ENCODE measurements at regions not wholly inside any gene's neighbourhood (a gene's known extent, or its start where the extent isn't known, plus 50 kb on each side); places are given as distances from the start of the nearest gene placed in this dataset.
"Not testable (repeated sequence)": the region's sequence is repeated elsewhere in the genome, so short reads cannot be mapped to it uniquely, and the experiment has no call there.

DNA sequence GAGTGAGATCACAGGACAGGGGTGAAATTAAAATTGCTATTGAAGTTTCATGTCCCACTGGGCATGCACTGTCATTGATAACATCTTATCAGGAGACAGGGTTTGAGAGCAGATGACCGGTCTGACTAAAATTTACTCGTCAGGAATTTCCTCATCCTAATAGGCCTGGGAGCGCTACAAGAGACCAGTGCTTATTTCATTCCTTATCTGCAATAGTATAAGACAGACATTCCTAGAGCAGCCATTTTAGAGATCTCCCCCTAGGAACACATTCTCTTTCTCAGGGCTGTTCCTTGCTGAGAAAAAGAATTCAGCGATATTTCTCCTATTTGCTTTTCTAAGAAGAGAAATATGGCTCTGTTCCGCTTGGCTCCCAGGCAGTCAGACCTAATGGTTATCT, 181.4 kb upstream of the ETV3 start:
- Mint-ChIP-seq H3K27ac (ENCODE audit: unreplicated experiment) (no peak overlapping the region), H3K36me3 (ENCODE audit: low read depth, unreplicated experiment) (no peaks in the 10 kb centered on the region), H3K4me1 (ENCODE audit: low read depth, unreplicated experiment) (no peaks in the 10 kb centered on the region), H3K4me3 (ENCODE audit: unreplicated experiment) (no peak overlapping the region), H3K27me3 (ENCODE audit: low read depth, unreplicated experiment) (peaks cover 2% of the 10 kb centered on the region), H3K9me3 (ENCODE audit: unreplicated experiment) (peaks cover 32% of the 10 kb centered on the region)
- Histone ChIP-seq H3K36me3 (ENCODE audit: insufficient read depth, low read length) (no peaks in the 10 kb centered on the region), H3K4me3 (ENCODE audit: insufficient read depth, low read depth, low read length) (no peak overlapping the region), H3K27ac (ENCODE audit: low read depth, low read length) (no peak overlapping the region), H2AFZ (ENCODE audit: low read depth, low read length) (no peak overlapping the region), H4K20me1 (ENCODE audit: insufficient read depth, low read length) (no peaks in the 10 kb centered on the region), H3K27me3 (ENCODE audit: insufficient read depth, low read length) (no peaks in the 10 kb centered on the region), H3K9ac (ENCODE audit: low read length) (no peak overlapping the region), H3K4me2 (ENCODE audit: low read length) (no peak overlapping the region), H3K4me1 (ENCODE audit: insufficient read depth, low read length) (no peaks in the 10 kb centered on the region), H3K79me2 (ENCODE audit: insufficient read depth, low read length) (no peaks in the 10 kb centered on the region), H3K9me3 (ENCODE audit: insufficient read depth, low read depth, low read length) (no peaks in the 10 kb centered on the region)
- FAIRE-seq (no peak), DNase-seq (ENCODE audit: low read depth) (no peak)
- TF ChIP-seq, protein P1, sequence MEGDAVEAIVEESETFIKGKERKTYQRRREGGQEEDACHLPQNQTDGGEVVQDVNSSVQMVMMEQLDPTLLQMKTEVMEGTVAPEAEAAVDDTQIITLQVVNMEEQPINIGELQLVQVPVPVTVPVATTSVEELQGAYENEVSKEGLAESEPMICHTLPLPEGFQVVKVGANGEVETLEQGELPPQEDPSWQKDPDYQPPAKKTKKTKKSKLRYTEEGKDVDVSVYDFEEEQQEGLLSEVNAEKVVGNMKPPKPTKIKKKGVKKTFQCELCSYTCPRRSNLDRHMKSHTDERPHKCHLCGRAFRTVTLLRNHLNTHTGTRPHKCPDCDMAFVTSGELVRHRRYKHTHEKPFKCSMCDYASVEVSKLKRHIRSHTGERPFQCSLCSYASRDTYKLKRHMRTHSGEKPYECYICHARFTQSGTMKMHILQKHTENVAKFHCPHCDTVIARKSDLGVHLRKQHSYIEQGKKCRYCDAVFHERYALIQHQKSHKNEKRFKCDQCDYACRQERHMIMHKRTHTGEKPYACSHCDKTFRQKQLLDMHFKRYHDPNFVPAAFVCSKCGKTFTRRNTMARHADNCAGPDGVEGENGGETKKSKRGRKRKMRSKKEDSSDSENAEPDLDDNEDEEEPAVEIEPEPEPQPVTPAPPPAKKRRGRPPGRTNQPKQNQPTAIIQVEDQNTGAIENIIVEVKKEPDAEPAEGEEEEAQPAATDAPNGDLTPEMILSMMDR (IDR thresholded peaks at IDR 0.05; ENCODE audit: insufficient read depth, low read depth, low read length) = no peak
- no peak for TF ChIP-seq EZH2 (IDR thresholded peaks at IDR 0.05; ENCODE audit: insufficient read depth, low read length)

DNA sequence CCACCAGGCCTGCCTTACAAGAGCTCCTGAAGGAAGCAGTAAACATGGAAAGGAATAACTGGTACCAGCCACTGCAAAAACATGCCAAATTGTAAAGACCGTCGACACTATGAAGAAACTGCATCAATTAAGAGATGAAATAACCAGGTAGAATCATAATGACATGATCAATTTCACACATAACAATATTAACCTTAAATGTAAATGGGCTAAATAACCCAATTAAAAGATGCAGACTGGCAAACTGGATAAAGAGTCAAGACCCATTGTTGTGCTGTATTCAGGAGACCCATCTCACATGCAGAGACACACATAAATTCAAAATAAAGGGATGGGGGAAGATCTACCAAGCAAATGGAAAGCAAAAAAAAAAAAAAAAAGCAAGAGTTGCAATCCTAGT, 179.0 kb upstream of the ETV3 start:
- H3K9me3 ChIP-seq (ENCODE audit: insufficient read depth, low read depth, low read length); H3K4me1 Mint-ChIP-seq (ENCODE audit: low read depth, unreplicated experiment); FAIRE-seq; H3K4me2 ChIP-seq (ENCODE audit: low read length); H3K36me3 Mint-ChIP-seq (ENCODE audit: low read depth, unreplicated experiment); H3K4me3 ChIP-seq (ENCODE audit: insufficient read depth, low read depth, low read length); H3K9ac ChIP-seq (ENCODE audit: low read length); H4K20me1 ChIP-seq (ENCODE audit: insufficient read depth, low read length); H3K27me3 ChIP-seq (ENCODE audit: insufficient read depth, low read length); H3K27ac ChIP-seq (ENCODE audit: low read depth, low read length); H3K4me3 Mint-ChIP-seq (ENCODE audit: unreplicated experiment); H3K27ac Mint-ChIP-seq (ENCODE audit: unreplicated experiment); H3K36me3 ChIP-seq (ENCODE audit: insufficient read depth, low read length); H2AFZ ChIP-seq (ENCODE audit: low read depth, low read length); DNase-seq (ENCODE audit: low read depth); H3K27me3 Mint-ChIP-seq (ENCODE audit: low read depth, unreplicated experiment); H3K4me1 ChIP-seq (ENCODE audit: insufficient read depth, low read length); H3K79me2 ChIP-seq (ENCODE audit: insufficient read depth, low read length): not testable (repeated sequence)
- H3K9me3 Mint-ChIP-seq (ENCODE audit: unreplicated experiment) = peaks cover 32% of the 10 kb centered on the region

DNA sequence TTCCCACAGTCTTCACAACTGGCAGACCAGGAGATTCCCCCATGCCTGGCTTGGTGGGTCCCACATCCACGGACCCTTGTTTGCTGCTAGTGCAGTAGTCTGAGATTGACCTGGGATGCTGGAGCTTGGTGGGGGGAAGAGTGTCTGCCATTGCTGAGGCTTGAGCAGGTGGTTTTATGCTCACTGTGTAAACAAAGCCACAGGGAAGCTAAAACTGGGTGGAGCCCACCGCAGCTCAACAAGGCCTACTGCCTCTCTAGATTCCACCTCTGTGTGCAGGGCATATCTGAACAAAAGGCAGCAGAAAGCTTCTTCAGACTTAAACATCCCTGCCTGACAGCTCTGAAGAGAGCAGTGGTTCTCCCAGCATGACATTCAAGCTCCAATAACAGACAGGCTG, 177.3 kb upstream of the ETV3 start:
- H3K36me3 ChIP-seq (ENCODE audit: insufficient read depth, low read length) = no peaks in the 10 kb centered on the region
- no peak overlapping the region for H3K4me3 ChIP-seq (ENCODE audit: insufficient read depth, low read depth, low read length)
- peaks cover 5% of the 10 kb centered on the region for H3K27me3 Mint-ChIP-seq (ENCODE audit: low read depth, unreplicated experiment)
- DNase-seq (ENCODE audit: low read depth) (no peak), FAIRE-seq (no peak)
- H3K9me3 ChIP-seq (ENCODE audit: insufficient read depth, low read depth, low read length) = no peaks in the 10 kb centered on the region
- H3K27ac ChIP-seq (ENCODE audit: low read depth, low read length) = no peak overlapping the region
- H2AFZ ChIP-seq (ENCODE audit: low read depth, low read length) = no peak overlapping the region
- H3K27ac Mint-ChIP-seq (ENCODE audit: unreplicated experiment) = no peak overlapping the region
- no peak overlapping the region for H3K4me2 ChIP-seq (ENCODE audit: low read length)
- H3K4me1 Mint-ChIP-seq (ENCODE audit: low read depth, unreplicated experiment) = no peaks in the 10 kb centered on the region
- TF ChIP-seq, protein P1 (IDR thresholded peaks at IDR 0.05; ENCODE audit: insufficient read depth, low read depth, low read length) = no peak
- TF ChIP-seq EZH2 (IDR thresholded peaks at IDR 0.05; ENCODE audit: insufficient read depth, low read length) = no peak
- no peaks in the 10 kb centered on the region for H3K27me3 ChIP-seq (ENCODE audit: insufficient read depth, low read length)
- peaks cover 28% of the 10 kb centered on the region for H3K9me3 Mint-ChIP-seq (ENCODE audit: unreplicated experiment)
- H3K79me2 ChIP-seq (ENCODE audit: insufficient read depth, low read length) = no peaks in the 10 kb centered on the region
- H3K9ac ChIP-seq (ENCODE audit: low read length) = no peak overlapping the region
- H3K4me3 Mint-ChIP-seq (ENCODE audit: unreplicated experiment) = no peak overlapping the region
- H4K20me1 ChIP-seq (ENCODE audit: insufficient read depth, low read length) = no peaks in the 10 kb centered on the region
- H3K4me1 ChIP-seq (ENCODE audit: insufficient read depth, low read length) = no peaks in the 10 kb centered on the region
- H3K36me3 Mint-ChIP-seq (ENCODE audit: low read depth, unreplicated experiment) = no peaks in the 10 kb centered on the region
